Stimulated activated CD4-positive, alpha-beta T cell treated with anti-CD3 and anti-CD28 coated beads, Interleukin-1b, Interleukin-23, amount 100 ng/mL, for 24 hours (primary cell): ENCODE measurements at regions not wholly inside any gene's neighbourhood (a gene's known extent, or its start where the extent isn't known, plus 50 kb on each side); places are given as distances from the start of the nearest gene placed in this dataset.

Experiments used
- DNase-seq, 4 experiments: peaks; one replicate each; pipeline ENCODE4 v3.0.0-alpha.2; 2020; ENCODE audit warnings: low read depth in 4 of 4, low spot score in 1 of 4

DNA sequence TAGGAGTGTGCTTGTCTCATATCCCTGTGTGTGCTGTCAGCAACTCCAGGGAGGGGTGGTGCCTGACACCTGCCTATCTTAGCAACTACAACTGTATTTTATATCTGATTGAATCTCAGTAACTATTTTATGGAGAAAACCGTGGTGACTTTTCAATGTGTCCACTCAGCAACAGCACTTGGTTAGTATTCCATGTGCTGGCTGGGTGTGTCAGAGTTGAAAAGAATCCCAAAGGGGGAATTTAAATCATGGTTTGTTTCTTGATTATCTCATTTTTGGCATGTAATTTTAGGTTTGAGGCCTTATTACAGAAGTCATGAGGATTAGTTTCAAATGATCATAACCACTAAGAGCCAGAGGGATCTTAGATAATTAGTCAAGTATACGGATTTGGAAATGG is 425.7 kb upstream of the FZD8 start:
- DNase-seq: no peak

DNA sequence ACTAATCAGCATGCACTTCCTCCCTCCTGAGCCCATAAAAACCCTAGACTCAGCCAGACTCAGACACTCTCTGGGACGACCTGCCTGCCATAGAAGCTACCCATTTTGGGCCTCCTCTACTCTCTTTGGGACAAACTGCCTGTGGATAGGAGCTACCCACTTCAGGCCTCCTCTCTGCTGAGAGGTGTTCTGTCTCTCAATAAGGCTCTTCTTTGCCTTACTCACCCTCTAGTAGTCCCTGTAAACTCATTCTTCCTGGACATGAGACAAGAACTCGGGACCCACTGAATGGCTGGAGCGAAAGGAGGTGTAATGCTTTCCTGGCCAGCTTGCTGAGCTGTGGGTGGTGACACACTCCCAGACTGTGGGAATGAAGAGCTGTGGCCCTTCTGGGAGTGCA is 424.8 kb upstream of the FZD8 start:
- no peak for DNase-seq

DNA sequence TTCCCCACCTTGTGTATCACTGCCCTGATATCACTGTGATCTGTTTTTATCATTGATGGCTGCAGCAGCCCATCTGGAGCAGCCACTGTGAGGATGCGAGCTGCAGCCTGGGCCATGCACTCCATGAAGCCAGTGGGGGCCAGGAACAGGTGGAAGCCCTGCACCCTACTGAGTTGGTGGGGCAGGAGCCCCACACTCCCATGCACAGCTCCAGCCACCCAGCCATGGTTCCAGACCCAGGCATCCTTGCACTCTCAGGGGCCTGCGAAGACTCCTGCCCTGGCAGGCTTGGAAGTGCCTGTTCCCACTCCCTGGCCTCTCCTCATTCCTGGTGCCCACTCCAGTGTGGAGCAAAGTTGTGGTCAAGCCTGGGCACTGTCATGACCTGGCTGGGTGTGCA is 424.0 kb upstream of the FZD8 start:
- no peak for DNase-seq

DNA sequence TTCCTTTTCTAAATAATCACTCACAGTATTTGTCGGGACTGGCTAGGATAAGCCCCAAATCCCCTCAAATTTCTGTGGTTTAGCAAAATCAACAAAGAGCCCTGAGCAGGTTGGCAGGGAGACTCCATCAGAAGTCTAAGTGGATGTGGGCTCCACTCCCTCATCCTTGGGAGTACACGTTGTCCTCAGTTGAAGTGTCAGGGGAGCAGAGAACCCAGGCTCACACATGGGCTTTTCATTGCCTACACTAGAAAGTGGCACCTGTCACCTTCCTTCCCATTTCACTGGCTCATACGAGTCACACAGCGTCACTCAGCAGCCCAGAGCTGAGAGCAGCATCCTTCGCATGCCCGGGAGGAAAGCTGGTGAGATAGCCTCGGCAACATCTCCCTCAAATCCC is 421.3 kb upstream of the FZD8 start:
- no peak for DNase-seq

DNA sequence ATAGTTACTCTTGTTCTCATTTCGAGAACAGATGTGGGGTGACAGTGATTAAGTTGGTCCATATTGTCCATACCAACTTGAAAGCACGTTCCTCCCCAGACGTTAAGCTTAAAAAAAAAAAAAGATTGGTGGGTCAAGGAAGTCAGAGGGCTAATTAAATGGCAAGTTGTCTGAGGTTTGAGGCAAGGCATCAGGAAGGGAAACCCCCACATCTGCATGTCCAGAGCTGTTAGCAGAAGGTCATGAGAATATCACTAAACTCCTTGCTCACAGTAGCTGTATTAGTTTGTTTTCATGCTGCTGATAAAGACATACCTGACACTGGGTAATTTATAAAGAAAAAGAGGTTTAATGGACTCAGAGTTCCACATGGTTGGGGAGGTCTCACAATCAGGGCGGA is 415.6 kb upstream of the FZD8 start:
- DNase-seq: no peak

DNA sequence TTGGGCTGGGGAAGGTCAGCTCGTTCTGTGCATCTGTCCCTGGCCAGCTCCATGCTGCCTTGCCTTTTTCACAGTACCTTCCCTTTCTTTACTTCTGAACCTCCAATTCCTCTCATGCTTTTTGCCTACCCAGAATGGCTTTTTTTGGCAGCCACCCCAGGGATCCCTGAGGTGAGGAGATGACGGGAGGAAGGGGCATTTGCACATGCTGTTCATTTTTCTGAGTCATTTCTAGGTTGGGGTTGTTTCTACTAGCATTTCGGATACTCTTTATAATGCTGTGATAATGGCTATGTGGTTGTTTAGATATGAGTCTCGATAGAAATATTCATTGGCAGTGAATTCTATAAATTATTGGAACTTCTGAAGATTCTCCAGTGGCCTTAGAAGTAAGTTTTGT is 415.1 kb upstream of the FZD8 start:
- DNase-seq: no peak

DNA sequence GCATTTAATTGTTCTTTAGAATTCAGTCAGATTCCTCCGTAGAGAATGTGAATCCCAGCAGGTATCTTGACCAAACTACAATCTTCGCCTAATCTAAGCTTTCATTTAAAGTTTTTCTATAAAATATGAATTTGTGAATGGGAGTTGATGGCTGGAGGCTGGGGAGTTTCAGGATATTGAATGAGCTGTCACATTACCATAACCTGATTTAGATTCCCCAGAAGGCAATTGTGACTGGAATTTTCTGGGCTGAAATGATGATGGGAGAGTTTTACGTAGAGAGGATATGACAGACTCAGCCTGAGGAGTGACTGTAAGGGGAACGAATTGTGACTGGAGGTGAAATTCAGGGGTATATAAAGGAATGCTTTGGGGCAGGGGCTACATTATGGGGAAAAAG is 411.7 kb upstream of the FZD8 start:
- no peak for DNase-seq

DNA sequence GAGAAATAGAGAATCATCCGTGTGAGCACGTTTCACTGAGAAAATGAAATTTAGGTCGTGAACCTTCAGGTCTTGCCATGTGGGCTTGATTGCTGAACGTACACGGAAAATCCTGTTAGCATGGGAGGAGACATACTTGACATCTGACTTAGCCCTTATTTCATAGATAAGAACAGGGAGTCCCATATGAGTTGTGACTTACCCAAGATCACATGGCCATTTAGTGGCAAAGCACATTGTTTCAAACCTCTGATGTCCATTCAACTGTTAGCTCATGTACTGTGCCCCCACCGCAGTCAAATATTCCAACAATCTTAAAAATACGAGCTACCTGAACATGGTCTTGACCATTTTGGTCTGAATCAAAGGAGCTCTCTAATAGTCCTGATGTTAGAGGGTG is 411.2 kb upstream of the FZD8 start:
- no peak for DNase-seq

DNA sequence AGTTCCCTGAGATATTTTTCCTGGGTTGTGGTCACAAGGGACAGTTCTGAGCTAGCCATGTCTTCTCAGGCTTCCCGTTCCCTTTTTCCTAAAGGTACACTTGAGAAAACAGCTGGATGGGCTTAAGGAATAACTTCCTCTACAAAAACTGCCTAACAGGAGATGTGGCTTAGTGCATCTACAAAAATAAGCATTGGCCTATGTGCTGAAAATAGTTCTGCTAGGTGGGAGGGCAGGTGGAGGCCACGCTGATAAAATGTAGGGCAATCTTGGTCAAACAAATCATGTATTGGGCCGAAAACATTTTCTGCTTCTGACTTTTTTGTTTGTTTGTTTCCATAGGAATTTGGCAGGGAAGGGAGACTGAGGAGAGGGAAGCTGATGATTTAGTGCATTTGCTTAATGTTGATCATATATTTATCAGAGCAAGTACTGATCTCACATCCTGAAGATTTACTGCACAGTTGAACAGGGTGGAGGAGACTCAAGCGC is 409.4 kb upstream of the FZD8 start:
- no peak for DNase-seq

DNA sequence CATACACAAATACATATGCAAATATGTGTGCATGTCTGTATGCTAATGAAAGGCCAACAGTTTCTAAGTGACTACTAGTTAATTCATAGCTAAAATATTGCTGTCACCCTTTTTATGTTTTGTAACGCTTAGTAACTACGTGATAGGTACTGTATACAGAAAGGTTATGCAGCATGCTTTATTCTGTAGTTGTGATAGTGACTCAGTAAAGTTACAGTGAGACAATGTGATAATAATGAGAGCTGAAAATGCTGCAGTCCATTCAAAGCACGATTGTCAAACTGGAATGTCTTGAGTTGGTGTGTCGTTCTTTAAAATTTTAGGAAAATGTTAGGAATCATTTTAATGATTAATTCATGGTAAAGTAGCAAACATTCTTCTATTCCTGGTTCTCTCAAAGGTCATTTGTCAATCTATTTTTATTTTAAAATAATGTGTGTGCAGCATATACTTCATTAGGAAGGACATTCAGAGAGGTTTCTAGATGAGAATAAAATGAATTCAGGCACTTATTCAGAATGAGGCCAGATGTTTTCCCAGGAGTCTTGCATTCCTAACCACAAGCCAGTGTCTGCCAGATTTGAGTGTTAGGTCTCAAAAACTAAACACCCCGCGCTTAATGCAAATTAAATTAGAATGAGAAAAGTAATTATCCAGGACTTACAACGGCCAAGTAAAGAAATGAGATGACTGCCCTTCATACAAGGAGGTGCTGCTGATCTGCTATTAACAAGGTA is 408.8 kb upstream of the FZD8 start:
- no peak for DNase-seq

DNA sequence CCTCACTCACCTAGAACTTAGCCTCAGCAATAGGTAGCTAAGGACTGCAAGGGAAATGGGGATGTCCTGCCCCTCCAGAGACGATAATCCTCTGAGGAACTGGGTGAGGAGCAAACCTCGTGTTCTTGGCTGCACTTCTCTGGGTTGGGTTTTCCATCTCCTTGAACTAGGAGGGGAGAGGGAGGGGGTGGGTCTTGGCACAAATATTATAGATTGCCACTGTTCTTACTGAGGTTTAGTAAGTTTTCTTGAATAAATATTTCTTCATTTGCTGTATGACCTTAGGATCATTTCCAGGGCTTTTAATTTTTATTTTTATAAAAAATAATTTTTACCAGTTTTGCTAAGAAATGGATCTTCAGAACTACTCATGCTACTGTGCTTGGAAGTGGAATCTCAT is 406.7 kb upstream of the FZD8 start:
- no peak for DNase-seq

DNA sequence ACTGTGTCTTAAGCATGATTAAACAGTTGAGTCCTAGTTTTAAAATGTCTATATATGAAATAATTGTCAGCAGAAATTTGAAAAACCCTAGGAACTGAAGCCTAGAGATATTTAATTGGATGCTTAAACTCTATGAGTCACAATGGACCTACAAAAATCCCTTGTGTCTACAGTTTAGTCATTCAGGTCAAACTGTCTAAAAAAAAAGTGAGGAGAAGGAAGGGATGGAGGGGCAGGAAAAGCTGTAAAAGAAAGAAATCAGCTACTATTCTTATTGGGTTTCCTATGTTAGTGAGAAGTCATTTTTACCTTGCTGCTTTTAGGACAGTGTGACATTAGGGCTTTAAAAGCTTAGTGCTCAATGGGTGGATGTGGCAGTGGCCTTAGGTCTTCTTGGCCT is 406.1 kb upstream of the FZD8 start:
- DNase-seq: no peak

DNA sequence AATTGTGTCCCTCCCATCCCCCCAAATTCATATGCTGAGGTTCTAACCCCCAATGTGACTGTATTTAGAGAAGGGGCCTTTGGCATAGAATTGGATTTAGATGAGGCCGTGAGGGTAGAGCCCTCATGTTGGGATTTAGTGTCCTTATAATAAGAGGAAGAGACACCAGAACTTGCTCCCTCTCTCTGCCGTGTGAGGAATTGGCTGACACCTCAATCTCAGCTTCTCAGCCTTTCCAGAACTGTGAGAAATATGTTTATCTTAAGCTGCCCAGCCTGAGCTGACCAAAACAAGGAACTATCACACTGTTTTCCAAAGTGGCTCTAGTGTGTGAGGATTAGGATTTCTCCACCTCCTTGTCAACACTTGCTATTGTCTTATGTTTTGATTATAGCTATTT is 400.0 kb upstream of the FZD8 start:
- no peak for DNase-seq

DNA sequence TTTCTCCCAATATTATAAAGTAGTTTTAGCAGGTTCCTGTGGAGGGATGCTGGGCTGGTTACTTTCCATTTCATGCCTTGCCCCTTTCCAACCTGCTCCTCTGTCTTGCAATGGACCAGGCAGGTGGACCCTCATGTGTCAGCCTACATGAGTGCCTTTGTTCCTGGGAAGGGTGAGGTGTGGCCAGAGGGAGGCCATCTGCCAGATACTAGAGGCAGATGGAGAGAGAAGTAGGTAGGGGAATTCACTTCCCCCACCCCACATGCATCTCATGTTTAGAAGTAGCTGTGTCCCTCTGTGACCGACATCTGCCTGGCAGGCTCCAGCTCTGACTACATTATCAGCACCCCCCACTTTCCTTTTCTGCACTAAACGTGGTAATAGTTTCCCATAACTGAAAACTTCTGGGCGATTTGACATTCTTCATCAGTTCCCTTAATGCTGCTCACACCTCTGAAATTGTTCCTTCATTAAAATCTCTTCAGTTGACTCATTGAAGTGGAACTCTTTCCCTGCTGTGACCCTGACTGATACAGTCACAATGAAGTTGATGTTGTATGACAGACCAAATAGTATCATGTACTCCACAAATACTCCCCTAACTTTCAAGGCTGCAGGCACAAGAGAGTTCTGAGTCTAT is 396.3 kb upstream of the FZD8 start:
- no peak for DNase-seq

DNA sequence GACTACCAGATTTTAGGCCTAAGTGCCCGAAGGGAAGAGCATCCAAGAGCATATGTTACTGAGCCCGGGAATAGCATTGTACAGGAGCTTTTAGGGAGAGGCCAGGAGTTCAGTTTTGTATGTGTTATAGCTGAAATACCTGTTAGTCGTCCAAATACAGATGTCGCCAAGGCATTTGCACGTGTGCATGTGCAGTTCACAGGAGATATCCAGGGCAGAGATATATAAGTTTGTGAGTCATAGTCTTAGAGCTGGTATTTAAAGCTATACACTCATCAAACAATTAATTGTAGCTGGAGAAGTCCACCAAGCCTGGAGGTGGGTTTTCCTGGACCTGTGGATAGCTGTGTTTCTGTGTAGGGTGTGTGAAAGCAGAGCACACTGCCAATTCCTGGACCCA is 394.0 kb upstream of the FZD8 start:
- no peak for DNase-seq

DNA sequence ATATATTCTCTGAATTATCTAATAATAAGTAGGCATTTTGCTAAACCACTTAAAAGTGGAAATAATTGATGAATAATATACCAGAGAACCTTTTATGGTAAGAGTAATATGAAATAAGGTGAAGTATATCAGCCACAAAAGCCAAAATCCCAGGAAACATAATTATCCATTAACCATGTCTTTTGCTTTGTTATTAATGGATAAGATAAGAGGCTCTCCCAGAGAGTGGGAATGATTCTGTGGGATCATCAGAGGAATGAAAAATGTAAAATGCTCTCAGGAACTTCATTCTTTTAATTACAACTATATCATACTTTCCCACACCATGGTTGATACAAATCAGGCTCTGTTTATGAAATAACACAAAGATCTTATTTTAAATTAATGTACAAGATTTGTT is 391.7 kb upstream of the FZD8 start:
- no peak for DNase-seq

DNA sequence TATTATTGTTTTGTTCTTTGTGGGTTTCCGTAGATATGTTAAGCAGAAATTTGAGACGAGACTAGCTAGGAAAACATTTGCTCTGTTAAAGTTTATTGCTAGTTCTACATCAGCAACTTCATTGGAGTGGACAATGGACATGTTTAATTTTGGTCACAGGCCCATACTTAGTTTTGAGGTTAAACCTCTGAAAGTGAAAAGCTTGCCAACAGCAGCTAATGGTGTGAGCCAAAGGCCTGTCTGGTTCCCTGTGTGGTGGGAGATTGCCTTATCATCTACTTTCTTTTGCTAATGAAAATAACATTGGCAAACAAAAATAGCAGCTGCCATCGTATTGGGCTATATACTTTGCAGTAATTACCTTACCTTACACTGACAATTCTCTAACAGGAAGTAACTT is 388.4 kb upstream of the FZD8 start:
- no peak for DNase-seq

DNA sequence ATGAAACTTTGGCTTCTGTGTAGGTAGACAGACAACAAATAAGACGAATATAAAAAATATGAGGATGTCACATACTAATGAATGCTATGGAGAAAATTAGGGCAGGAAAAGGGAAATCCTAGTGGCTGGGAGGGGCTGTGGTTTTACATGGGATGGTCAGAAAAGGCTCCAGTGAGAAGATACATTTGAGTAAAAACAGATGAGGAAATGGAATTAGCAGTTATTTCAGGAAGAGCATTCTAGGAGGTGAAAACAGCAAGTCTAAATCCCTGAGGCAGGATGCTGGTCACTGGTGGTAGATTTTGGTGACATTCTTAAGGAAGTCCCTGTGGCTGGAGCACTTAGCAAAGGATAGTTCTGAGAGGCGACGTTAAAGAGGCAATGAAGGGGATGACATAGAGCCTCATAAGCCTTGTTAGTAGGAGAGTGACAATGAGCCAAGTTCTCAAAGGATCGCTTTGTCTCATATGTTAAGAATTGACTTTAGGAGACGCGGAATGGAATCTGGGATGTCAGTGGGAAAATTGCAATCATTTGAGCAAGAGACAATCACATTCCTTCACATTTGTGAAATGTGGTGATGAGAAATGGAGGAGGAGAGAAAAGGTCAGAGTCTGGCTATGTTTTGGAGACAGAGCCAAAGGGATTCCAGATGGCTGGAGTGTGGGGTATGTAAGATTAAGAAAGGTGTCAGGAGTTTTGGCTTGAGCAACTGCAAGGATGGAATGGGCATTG is 384.7 kb upstream of the FZD8 start:
- DNase-seq: no peak

DNA sequence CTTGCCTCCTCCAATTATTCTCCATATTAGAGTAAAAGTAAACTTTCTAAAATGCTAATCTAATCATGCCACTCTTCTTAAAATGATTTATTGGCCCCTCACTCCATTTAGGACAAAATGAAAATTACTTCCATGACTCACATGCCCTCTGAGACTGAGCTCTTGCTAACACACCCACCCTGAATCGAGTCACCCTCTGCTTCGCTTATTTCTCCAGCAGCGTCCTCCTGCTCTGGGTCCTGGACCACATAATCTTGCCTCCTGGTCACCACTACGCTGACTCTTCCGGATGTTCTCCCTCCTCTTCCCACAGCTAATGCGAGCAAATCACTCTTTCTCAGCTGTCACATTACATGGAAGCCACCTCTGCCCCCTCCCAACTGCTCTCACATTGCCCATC is 384.0 kb upstream of the FZD8 start:
- no peak for DNase-seq

DNA sequence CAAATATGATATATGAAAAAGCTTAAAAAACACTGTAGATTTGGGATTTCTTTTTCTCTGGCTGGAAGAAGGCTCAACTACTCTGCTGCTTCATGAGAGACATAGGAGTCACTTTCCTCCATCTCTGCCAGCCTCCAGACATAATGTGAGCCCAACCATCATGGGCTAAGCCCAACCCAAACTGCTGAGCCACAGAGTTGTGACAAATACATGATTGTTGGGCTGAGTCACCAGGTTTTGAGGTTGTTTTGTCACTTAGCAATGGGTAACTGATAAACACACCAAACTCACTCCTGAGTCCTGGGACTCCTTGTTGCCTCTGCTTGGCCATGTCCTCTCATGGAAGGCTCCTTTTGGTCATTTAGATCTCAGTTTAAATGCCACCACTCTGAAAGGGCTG is 381.8 kb upstream of the FZD8 start:
- no peak for DNase-seq

DNA sequence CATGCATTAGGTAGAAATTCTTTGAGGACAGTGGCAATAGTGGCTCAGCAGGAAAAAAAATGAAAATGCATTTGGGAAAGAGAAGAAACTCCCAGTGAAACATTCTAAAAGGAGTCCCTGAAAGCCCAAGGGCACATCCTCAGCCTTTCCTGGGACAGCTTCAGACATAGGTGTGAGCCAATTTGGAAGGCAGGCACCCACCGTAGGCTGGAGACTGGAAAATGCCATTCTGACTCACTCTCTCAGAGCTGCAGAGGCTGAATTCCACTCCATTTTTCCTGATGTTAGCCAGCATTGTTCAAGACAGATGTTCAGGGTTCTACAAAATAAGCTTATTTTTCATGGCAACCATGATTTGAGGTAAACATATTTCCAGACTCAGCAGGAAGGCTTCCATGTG is 379.0 kb upstream of the FZD8 start:
- no peak for DNase-seq

DNA sequence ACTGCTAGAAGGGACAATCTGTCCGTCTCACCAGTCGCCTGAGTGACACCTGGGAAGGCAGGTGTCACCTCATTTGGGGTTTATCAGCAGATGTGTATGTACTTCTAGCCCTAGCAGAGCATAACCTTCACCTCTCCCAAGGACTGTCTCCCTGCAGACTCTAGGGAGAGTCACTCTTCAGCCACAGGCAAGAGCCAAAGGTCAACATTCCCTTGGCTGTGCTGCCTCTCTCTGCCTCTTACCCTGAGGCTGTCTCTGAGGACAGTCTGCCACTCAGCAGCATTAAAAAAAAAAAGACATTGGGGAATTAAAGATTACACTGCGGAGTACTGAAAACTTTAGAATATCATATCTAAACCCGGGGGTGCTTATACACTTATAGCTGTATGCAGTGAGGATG is 377.7 kb upstream of the FZD8 start:
- no peak for DNase-seq
